ENCODE measurements at regions not wholly inside any gene's neighbourhood (a gene's known extent, or its start where the extent isn't known, plus 50 kb on each side); places are given as distances from the start of the nearest gene placed in this dataset.

DNA sequence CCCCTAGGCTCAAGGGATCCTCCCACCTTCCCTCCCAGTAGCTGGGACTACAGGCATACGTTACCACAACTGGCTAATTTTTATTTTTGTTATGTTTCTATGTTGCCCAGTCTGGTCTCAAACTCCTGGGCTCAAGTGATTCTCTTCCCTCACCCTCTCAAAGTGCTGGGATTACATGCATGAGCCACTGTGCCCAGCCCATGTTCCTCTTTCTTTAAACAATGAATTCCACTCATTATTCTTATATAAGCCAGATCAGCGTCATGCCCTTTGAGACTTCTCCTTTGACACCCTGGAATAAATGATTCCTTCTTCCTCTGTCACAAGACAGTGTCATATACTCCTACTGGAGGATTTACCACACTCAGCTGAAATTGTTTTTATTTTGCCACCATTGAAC is 519.9 kb upstream of the SPRY2 start:
- no peaks in the 10 kb centered on the region for H3K36me3 ChIP-seq (replicated peaks; ENCODE audit: insufficient read depth, low read depth)
- no peaks in the 10 kb centered on the region for H3K79me2 ChIP-seq
- no peak overlapping the region for H3K27ac ChIP-seq
- DNase-seq (ENCODE audit: low spot score), result no peak
- H2AFZ ChIP-seq, result no peak overlapping the region
- H3K4me3 ChIP-seq, result no peak overlapping the region
- H3K4me2 ChIP-seq, result no peak overlapping the region
- no peaks in the 10 kb centered on the region for H3K9me3 ChIP-seq (ENCODE audit: low read depth)
- TF ChIP-seq EZH2 (IDR thresholded peaks at IDR 0.05; ENCODE audit: borderline replicate concordance), result no peak
- no peak for TF ChIP-seq EZH2phosphoT487 (IDR thresholded peaks at IDR 0.05; ENCODE audit: low read depth, severe bottlenecking, unreplicated experiment)
- WGBS (ENCODE audit: low lambda C conversion rate, missing lambda C conversion rate), result 89% methylated on average over 2 of the region's 2 CpGs
- no peaks in the 10 kb centered on the region for H4K20me1 ChIP-seq (ENCODE audit: insufficient read depth, poor library complexity, severe bottlenecking)
- no peaks in the 10 kb centered on the region for H3K9me2 ChIP-seq (replicated peaks; ENCODE audit: insufficient read depth)
- no peaks in the 10 kb centered on the region for H3K4me1 ChIP-seq (ENCODE audit: insufficient read depth)
- no peaks in the 10 kb centered on the region for H3K27me3 ChIP-seq

DNA sequence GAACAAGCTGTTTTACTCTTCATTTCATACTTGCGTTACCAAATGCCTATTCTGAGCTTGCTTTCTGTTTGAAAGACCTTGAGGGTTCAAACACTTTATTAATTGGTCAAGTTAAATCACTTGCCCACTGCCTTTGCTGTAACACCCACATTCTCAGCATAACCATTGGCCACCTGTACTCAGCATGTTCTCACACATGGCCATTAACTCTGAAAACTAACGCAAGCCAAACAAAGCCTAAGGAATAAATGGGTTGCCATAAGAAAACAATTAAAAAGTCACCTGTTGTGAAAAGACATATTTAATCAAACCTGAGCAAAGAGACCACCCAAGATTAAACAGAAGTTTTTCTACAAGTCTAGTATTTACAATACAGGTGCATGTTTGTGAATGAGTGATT is 517.2 kb upstream of the SPRY2 start:
- no peaks in the 10 kb centered on the region for H3K9me3 ChIP-seq (ENCODE audit: low read depth)

DNA sequence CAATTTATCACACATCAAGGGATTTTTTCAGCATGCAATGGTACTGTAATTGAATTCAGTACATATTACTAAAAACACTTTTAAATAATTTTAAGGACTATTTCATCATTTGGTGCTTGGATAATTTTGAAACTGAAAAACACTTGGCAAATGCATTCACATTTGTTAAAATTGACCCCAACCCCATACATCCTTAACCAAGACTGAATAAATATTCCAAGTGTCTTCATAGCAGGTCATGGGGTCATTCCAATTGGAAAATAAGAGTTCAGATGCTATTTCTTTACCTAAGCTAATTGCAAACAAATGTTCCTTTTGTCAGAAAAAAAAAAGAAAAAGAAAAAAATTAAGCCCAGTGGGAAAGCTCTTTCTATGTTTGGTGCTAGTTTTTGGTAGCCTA is 516.4 kb upstream of the SPRY2 start:
- Histone ChIP-seq H3K27ac (no peak overlapping the region), H3K4me2 (no peak overlapping the region), H3K79me2 (no peaks in the 10 kb centered on the region), H3K4me3 (no peak overlapping the region), H3K27me3 (no peaks in the 10 kb centered on the region), H2AFZ (no peak overlapping the region), H3K9me2 (replicated peaks; ENCODE audit: insufficient read depth) (no peaks in the 10 kb centered on the region), H4K20me1 (ENCODE audit: insufficient read depth, poor library complexity, severe bottlenecking) (no peaks in the 10 kb centered on the region), H3K36me3 (replicated peaks; ENCODE audit: insufficient read depth, low read depth) (no peaks in the 10 kb centered on the region), H3K4me1 (ENCODE audit: insufficient read depth) (no peaks in the 10 kb centered on the region), H3K9me3 (ENCODE audit: low read depth) (no peaks in the 10 kb centered on the region)
- no peak for DNase-seq (ENCODE audit: low spot score)
- TF ChIP-seq, protein P1, sequence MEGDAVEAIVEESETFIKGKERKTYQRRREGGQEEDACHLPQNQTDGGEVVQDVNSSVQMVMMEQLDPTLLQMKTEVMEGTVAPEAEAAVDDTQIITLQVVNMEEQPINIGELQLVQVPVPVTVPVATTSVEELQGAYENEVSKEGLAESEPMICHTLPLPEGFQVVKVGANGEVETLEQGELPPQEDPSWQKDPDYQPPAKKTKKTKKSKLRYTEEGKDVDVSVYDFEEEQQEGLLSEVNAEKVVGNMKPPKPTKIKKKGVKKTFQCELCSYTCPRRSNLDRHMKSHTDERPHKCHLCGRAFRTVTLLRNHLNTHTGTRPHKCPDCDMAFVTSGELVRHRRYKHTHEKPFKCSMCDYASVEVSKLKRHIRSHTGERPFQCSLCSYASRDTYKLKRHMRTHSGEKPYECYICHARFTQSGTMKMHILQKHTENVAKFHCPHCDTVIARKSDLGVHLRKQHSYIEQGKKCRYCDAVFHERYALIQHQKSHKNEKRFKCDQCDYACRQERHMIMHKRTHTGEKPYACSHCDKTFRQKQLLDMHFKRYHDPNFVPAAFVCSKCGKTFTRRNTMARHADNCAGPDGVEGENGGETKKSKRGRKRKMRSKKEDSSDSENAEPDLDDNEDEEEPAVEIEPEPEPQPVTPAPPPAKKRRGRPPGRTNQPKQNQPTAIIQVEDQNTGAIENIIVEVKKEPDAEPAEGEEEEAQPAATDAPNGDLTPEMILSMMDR (IDR thresholded peaks at IDR 0.05; ENCODE audit: poor library complexity), result no peak
- TF ChIP-seq EZH2 (IDR thresholded peaks at IDR 0.05; ENCODE audit: borderline replicate concordance), result no peak
- no peak for TF ChIP-seq EZH2phosphoT487 (IDR thresholded peaks at IDR 0.05; ENCODE audit: low read depth, severe bottlenecking, unreplicated experiment)

More for the DNA sequence above, 517.2 kb upstream of the SPRY2 start:
- Histone ChIP-seq H4K20me1 (ENCODE audit: insufficient read depth, poor library complexity, severe bottlenecking) (no peaks in the 10 kb centered on the region), H3K4me1 (ENCODE audit: insufficient read depth) (no peaks in the 10 kb centered on the region), H3K27ac (no peak overlapping the region), H3K36me3 (replicated peaks; ENCODE audit: insufficient read depth, low read depth) (no peaks in the 10 kb centered on the region), H3K4me2 (no peak overlapping the region), H3K27me3 (no peaks in the 10 kb centered on the region), H2AFZ (no peak overlapping the region), H3K79me2 (no peaks in the 10 kb centered on the region), H3K9me2 (replicated peaks; ENCODE audit: insufficient read depth) (no peaks in the 10 kb centered on the region), H3K4me3 (no peak overlapping the region)
- TF ChIP-seq EZH2phosphoT487 (IDR thresholded peaks at IDR 0.05; ENCODE audit: low read depth, severe bottlenecking, unreplicated experiment) (no peak), EZH2 (IDR thresholded peaks at IDR 0.05; ENCODE audit: borderline replicate concordance) (no peak)
- TF ChIP-seq, protein P1 (IDR thresholded peaks at IDR 0.05; ENCODE audit: poor library complexity), result no peak
- 82% methylated on average over 2 of the region's 2 CpGs for WGBS (ENCODE audit: low lambda C conversion rate, missing lambda C conversion rate)
- DNase-seq (ENCODE audit: low spot score), result no peak

DNA sequence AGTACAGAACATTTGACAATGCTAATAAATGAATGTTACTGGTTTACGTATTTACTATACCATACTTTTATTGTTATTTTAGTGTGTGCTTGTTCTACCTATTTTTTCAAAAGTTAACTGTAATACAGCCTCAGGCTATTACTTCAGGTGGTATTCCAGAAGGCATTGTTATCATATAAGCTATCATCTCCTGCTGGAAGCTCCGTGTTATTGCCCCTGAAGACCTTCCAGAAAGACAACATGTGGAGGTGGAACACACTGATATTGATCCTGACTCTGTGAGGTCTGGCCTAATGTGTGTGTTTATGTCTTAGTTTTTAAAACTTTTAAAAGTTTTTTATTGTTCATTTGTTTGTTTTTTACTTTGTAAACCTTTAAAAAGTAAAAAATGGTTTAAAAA is 509.8 kb upstream of the SPRY2 start:
- WGBS (ENCODE audit: low lambda C conversion rate, missing lambda C conversion rate), result 52% methylated on average over 2 of the region's 2 CpGs
- Histone ChIP-seq H3K9me2 (replicated peaks; ENCODE audit: insufficient read depth) (no peaks in the 10 kb centered on the region), H4K20me1 (ENCODE audit: insufficient read depth, poor library complexity, severe bottlenecking) (no peaks in the 10 kb centered on the region), H3K4me2 (no peak overlapping the region), H3K4me1 (ENCODE audit: insufficient read depth) (no peaks in the 10 kb centered on the region), H3K4me3 (no peak overlapping the region), H3K27me3 (no peaks in the 10 kb centered on the region), H3K79me2 (no peaks in the 10 kb centered on the region), H3K36me3 (replicated peaks; ENCODE audit: insufficient read depth, low read depth) (no peaks in the 10 kb centered on the region), H2AFZ (no peak overlapping the region), H3K27ac (no peak overlapping the region), H3K9me3 (ENCODE audit: low read depth) (no peaks in the 10 kb centered on the region)
- DNase-seq (ENCODE audit: low spot score), result no peak
- TF ChIP-seq EZH2 (IDR thresholded peaks at IDR 0.05; ENCODE audit: borderline replicate concordance) (no peak), EZH2phosphoT487 (IDR thresholded peaks at IDR 0.05; ENCODE audit: low read depth, severe bottlenecking, unreplicated experiment) (no peak)
- TF ChIP-seq, protein P1 (IDR thresholded peaks at IDR 0.05; ENCODE audit: poor library complexity), result no peak

Measured in hepatocyte (in vitro differentiated cells).